ENCODE measurements at regions not wholly inside any gene's neighbourhood (a gene's known extent, or its start where the extent isn't known, plus 50 kb on each side); places are given as distances from the start of the nearest gene placed in this dataset.

- Histone ChIP-seq H3K9ac (ENCODE audit: insufficient read depth, low read length, poor library complexity, severe bottlenecking) (no peak overlapping the region), H3K79me2 (ENCODE audit: insufficient read depth, low read length) (no peaks in the 10 kb centered on the region), H4K20me1 (ENCODE audit: insufficient read depth, low read length) (no peaks in the 10 kb centered on the region), H3K4me2 (replicated peaks; ENCODE audit: extremely low read depth, low read length, poor library complexity, severe bottlenecking) (no peak overlapping the region), H3K36me3 (replicated peaks in 1 of 2; ENCODE audit: control insufficient read depth in 1 of 2, insufficient read depth in 2 of 2, low read length in 2 of 2) (no peaks in the 10 kb centered on the region), H3K27me3 (ENCODE audit: control insufficient read depth in 2 of 2, insufficient read depth in 2 of 2, low read length in 2 of 2) (no peaks in the 10 kb centered on the region), H2AFZ (ENCODE audit: insufficient read depth, low read depth, low read length, poor library complexity, severe bottlenecking) (no peak overlapping the region), H3K4me3 (replicated peaks in 1 of 3; ENCODE audit: low read depth in 2 of 3, low read length in 3 of 3) (no peak overlapping the region), H3K27ac (ENCODE audit: low read depth in 1 of 2, low read length in 2 of 2) (no peak overlapping the region), H3K4me1 (ENCODE audit: control insufficient read depth in 1 of 2, insufficient read depth in 2 of 2, low read length in 2 of 2) (peaks cover 9 to 18% of the 10 kb centered on the region in 2 donors), H3K9me3 (replicated peaks in 1 of 2; ENCODE audit: control insufficient read depth in 1 of 2, insufficient read depth in 1 of 2, low read length in 2 of 2) (no peaks in the 10 kb centered on the region)
- peaks cover 0 to 2% (median 0%) of the 10 kb centered on the region in 7 donors for H3K9me3 Mint-ChIP-seq
- no peaks in the 10 kb centered on the region for H3K36me3 Mint-ChIP-seq
- H3K4me3 Mint-ChIP-seq, result no peak overlapping the region
- WGBS (ENCODE audit: insufficient coverage), result 100% methylated on average over 1 of the region's 1 CpG
- H3K27me3 Mint-ChIP-seq (ENCODE audit: low read depth in 3 of 3), result peaks cover 0 to 1% (median 0%) of the 10 kb centered on the region in 3 donors
- no peak for DNase-seq
- no peak for TF ChIP-seq CTCF (IDR thresholded peaks at IDR 0.05)
- H3K27ac Mint-ChIP-seq, result peak overlapping the region in 1 of 7 donors; percentile 25
- peaks cover 12% of the 10 kb centered on the region for H3K4me1 Mint-ChIP-seq
- intact Hi-C loops (cut with micrococcal nuclease), result no loop called here
These were observed 55.2 kb upstream of the EZH2 start for GRCh38 chr7:148939128-148939755.

GRCh38 chr7:148935451-148935850 is 51.4 kb upstream of the EZH2 start:
- no peaks in the 10 kb centered on the region for H3K36me3 Mint-ChIP-seq
- H3K4me3 Mint-ChIP-seq, result no peak overlapping the region
- peaks cover 6% of the 10 kb centered on the region for H3K4me1 Mint-ChIP-seq
- Histone ChIP-seq H3K36me3 (replicated peaks in 1 of 2; ENCODE audit: control insufficient read depth in 1 of 2, insufficient read depth in 2 of 2, low read length in 2 of 2) (no peaks in the 10 kb centered on the region), H3K4me1 (ENCODE audit: control insufficient read depth in 1 of 2, insufficient read depth in 2 of 2, low read length in 2 of 2) (peaks cover 3 to 7% of the 10 kb centered on the region in 2 donors), H3K27ac (ENCODE audit: low read depth in 1 of 2, low read length in 2 of 2) (no peak overlapping the region), H2AFZ (ENCODE audit: insufficient read depth, low read depth, low read length, poor library complexity, severe bottlenecking) (no peak overlapping the region), H3K9me3 (replicated peaks in 1 of 2; ENCODE audit: control insufficient read depth in 1 of 2, insufficient read depth in 1 of 2, low read length in 2 of 2) (no peaks in the 10 kb centered on the region), H3K9ac (ENCODE audit: insufficient read depth, low read length, poor library complexity, severe bottlenecking) (no peak overlapping the region), H3K79me2 (ENCODE audit: insufficient read depth, low read length) (no peaks in the 10 kb centered on the region), H4K20me1 (ENCODE audit: insufficient read depth, low read length) (no peaks in the 10 kb centered on the region), H3K4me2 (replicated peaks; ENCODE audit: extremely low read depth, low read length, poor library complexity, severe bottlenecking) (no peak overlapping the region), H3K4me3 (replicated peaks in 1 of 3; ENCODE audit: low read depth in 2 of 3, low read length in 3 of 3) (no peak overlapping the region), H3K27me3 (ENCODE audit: control insufficient read depth in 2 of 2, insufficient read depth in 2 of 2, low read length in 2 of 2) (no peaks in the 10 kb centered on the region)
- no peak overlapping the region for H3K27ac Mint-ChIP-seq
- no peak for DNase-seq
- intact Hi-C loops (cut with micrococcal nuclease), result no loop called here
- TF ChIP-seq CTCF (IDR thresholded peaks at IDR 0.05), result no peak
- WGBS (ENCODE audit: insufficient coverage), result 96% methylated on average over 4 of the region's 5 CpGs
- peaks cover 0 to 2% (median 0%) of the 10 kb centered on the region in 7 donors for H3K9me3 Mint-ChIP-seq
- peaks cover 0 to under 1% (median 0%) of the 10 kb centered on the region in 3 donors for H3K27me3 Mint-ChIP-seq (ENCODE audit: low read depth in 3 of 3)
